ENCODE measurements at regions not wholly inside any gene's neighbourhood (a gene's known extent, or its start where the extent isn't known, plus 50 kb on each side); places are given as distances from the start of the nearest gene placed in this dataset.

GRCh38 chr10:18955061-18955460 is 93.5 kb upstream of the MALRD1 start:
- no peaks in the 10 kb centered on the region for H3K4me1 ChIP-seq
- no peaks in the 10 kb centered on the region for H3K36me3 ChIP-seq
- H3K9me3 ChIP-seq (replicated peaks) = no peaks in the 10 kb centered on the region
- H3K27ac ChIP-seq (replicated peaks) = no peak overlapping the region
- no peak for DNase-seq
- H3K4me3 ChIP-seq = no peak overlapping the region
- TF ChIP-seq, protein P1, sequence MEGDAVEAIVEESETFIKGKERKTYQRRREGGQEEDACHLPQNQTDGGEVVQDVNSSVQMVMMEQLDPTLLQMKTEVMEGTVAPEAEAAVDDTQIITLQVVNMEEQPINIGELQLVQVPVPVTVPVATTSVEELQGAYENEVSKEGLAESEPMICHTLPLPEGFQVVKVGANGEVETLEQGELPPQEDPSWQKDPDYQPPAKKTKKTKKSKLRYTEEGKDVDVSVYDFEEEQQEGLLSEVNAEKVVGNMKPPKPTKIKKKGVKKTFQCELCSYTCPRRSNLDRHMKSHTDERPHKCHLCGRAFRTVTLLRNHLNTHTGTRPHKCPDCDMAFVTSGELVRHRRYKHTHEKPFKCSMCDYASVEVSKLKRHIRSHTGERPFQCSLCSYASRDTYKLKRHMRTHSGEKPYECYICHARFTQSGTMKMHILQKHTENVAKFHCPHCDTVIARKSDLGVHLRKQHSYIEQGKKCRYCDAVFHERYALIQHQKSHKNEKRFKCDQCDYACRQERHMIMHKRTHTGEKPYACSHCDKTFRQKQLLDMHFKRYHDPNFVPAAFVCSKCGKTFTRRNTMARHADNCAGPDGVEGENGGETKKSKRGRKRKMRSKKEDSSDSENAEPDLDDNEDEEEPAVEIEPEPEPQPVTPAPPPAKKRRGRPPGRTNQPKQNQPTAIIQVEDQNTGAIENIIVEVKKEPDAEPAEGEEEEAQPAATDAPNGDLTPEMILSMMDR (IDR thresholded peaks at IDR 0.05; ENCODE audit: borderline replicate concordance) = no peak
- H3K27me3 ChIP-seq (ENCODE audit: low read depth) = no peaks in the 10 kb centered on the region
- intact Hi-C loops (cut with micrococcal nuclease) = no loop called here

DNA sequence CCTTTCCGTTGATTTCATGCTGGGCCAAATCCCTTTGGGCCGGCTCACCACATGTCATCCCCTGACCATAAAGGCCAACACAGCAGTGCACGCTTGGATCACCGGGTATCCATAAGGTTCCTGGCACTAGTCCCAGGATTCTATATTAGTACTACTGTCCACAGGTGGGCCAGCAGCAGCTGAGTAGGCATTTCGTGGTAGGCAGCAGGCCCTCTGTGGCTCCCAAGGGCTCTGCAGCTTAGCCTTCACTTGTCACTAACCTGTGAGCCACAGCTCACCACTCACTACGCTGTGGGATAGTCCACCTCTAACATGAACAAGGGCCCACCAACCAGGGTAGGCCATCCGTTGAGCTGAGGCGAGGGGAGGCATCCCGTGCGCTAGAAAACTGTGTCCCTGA is 89.2 kb upstream of the MALRD1 start:
- no peaks in the 10 kb centered on the region for H3K36me3 ChIP-seq
- no peak for DNase-seq
- H3K4me3 ChIP-seq = no peak overlapping the region
- no peaks in the 10 kb centered on the region for H3K9me3 ChIP-seq (replicated peaks)
- intact Hi-C loops (cut with micrococcal nuclease) = no loop called here
- H3K27me3 ChIP-seq (ENCODE audit: low read depth) = no peaks in the 10 kb centered on the region
- TF ChIP-seq, protein P1 (IDR thresholded peaks at IDR 0.05; ENCODE audit: borderline replicate concordance) = no peak
- no peaks in the 10 kb centered on the region for H3K4me1 ChIP-seq
- no peak overlapping the region for H3K27ac ChIP-seq (replicated peaks)

- Histone ChIP-seq H3K4me3 (no peak overlapping the region), H3K9me3 (replicated peaks) (no peaks in the 10 kb centered on the region), H3K4me1 (no peaks in the 10 kb centered on the region), H3K27ac (replicated peaks) (no peak overlapping the region), H3K27me3 (ENCODE audit: low read depth) (no peaks in the 10 kb centered on the region), H3K36me3 (no peaks in the 10 kb centered on the region)
- intact Hi-C loops (cut with micrococcal nuclease) = no loop called here
- no peak for DNase-seq
- TF ChIP-seq, protein P1 (IDR thresholded peaks at IDR 0.05; ENCODE audit: borderline replicate concordance) = no peak
Observed at GRCh38 chr10:18960466-18961079, 88.0 kb upstream of the MALRD1 start.

GRCh38 chr10:18968159-18968558 is 80.4 kb upstream of the MALRD1 start:
- Histone ChIP-seq H3K27me3 (ENCODE audit: low read depth) (no peaks in the 10 kb centered on the region), H3K4me1 (no peaks in the 10 kb centered on the region), H3K36me3 (no peaks in the 10 kb centered on the region), H3K9me3 (replicated peaks) (peaks cover 22% of the 10 kb centered on the region), H3K27ac (replicated peaks) (no peak overlapping the region), H3K4me3 (no peak overlapping the region)
- intact Hi-C loops (cut with micrococcal nuclease) = no loop called here
- TF ChIP-seq, protein P1 (IDR thresholded peaks at IDR 0.05; ENCODE audit: borderline replicate concordance) = no peak
- no peak for DNase-seq

GRCh38 chr10:18976696-18977251 is 71.8 kb upstream of the MALRD1 start:
- no peak for DNase-seq
- no peaks in the 10 kb centered on the region for H3K36me3 ChIP-seq
- intact Hi-C loops (cut with micrococcal nuclease) = no loop called here
- H3K4me3 ChIP-seq = no peak overlapping the region
- H3K27ac ChIP-seq (replicated peaks) = no peak overlapping the region
- H3K27me3 ChIP-seq (ENCODE audit: low read depth) = no peaks in the 10 kb centered on the region
- TF ChIP-seq, protein P1 (IDR thresholded peaks at IDR 0.05; ENCODE audit: borderline replicate concordance) = no peak
- H3K4me1 ChIP-seq = no peaks in the 10 kb centered on the region
- H3K9me3 ChIP-seq (replicated peaks) = peaks cover 16% of the 10 kb centered on the region
